Suprapubic skin (tissue), 4 donors: ENCODE measurements at regions not wholly inside any gene's neighbourhood (a gene's known extent, or its start where the extent isn't known, plus 50 kb on each side); places are given as distances from the start of the nearest gene placed in this dataset.

Experiments used
- CTCF ChIP-seq, 2 donors: fragments of 200-600 bp in 1 of 2; fragments of 450-650 bp in 1 of 2; sonication (generic) in 1 of 2; IDR thresholded peaks; one replicate each; pipeline ENCODE4 v1.5.1; 2016 to 2019; ENCODE audit warnings: antibody characterized with exemption in 2 of 2, mild to moderate bottlenecking in 1 of 2, moderate library complexity in 1 of 2
- EP300 ChIP-seq: sonication (generic); formaldehyde crosslinking; IDR thresholded peaks from one replicate; pipeline ENCODE4 v1.6.1; 2017; ENCODE audit warnings: antibody characterized with exemption
- POLR2A ChIP-seq, 2 donors: fragments of 450-650 bp; IDR thresholded peaks; one replicate each; pipeline ENCODE4 v1.6.1; 2017; ENCODE audit warnings: antibody characterized with exemption in 2 of 2, mild to moderate bottlenecking in 2 of 2, moderate library complexity in 2 of 2
- POLR2AphosphoS5 ChIP-seq, 3 donors: sonication (generic); formaldehyde crosslinking; IDR thresholded peaks; one replicate each; pipeline ENCODE4 v1.6.1; 2017; ENCODE audit warnings: antibody characterized with exemption in 3 of 3

GRCh38 chr5:51678330-51678729 is 295.1 kb downstream of the ISL1 start:
- TF ChIP-seq CTCF (IDR thresholded peaks at IDR 0.05) (no peak), POLR2AphosphoS5 (IDR thresholded peaks at IDR 0.05) (no peak), POLR2A (IDR thresholded peaks at IDR 0.05) (no peak), EP300 (no peak)
